ENCODE measurements at regions not wholly inside any gene's neighbourhood (a gene's known extent, or its start where the extent isn't known, plus 50 kb on each side); places are given as distances from the start of the nearest gene placed in this dataset.

GRCh38 chr1:95551201-95551600 lies 317.2 kb downstream of the RWDD3 start:
- Histone ChIP-seq H3K36me3 (ENCODE audit: insufficient read depth, low read length) (no peaks in the 10 kb centered on the region; the same call in 1 of the 2 replicates), H3K4me3 (no peak overlapping the region), H3K9ac (ENCODE audit: insufficient read length) (no peak overlapping the region), H3K9me3 (ENCODE audit: low read depth, low read length) (no peaks in the 10 kb centered on the region), H3K27ac (no peak overlapping the region)
- DNase-seq (ENCODE audit: low read depth, low spot score): no peak
- TF ChIP-seq FOXP2 (optimal IDR thresholded peaks at IDR 0.05; ENCODE audit: control extremely low read depth, extremely low read length, insufficient read depth): no peak
- no peak for TF ChIP-seq POLR2AphosphoS5 (IDR thresholded peaks at IDR 0.05; ENCODE audit: borderline replicate concordance, low read depth, low read length)
- no peak for TF ChIP-seq EZH2 (IDR thresholded peaks at IDR 0.05)

GRCh38 chr1:95553595-95553994 lies 319.6 kb downstream of the RWDD3 start:
- DNase-seq (ENCODE audit: low read depth, low spot score): no peak
- Histone ChIP-seq H3K4me3 (no peak overlapping the region), H3K36me3 (ENCODE audit: insufficient read depth, low read length) (no peaks in the 10 kb centered on the region; the same call in 1 of the 2 replicates), H3K9me3 (ENCODE audit: low read depth, low read length) (no peaks in the 10 kb centered on the region), H3K9ac (ENCODE audit: insufficient read length) (no peak overlapping the region), H3K27ac (no peak overlapping the region)
- TF ChIP-seq FOXP2 (optimal IDR thresholded peaks at IDR 0.05; ENCODE audit: control extremely low read depth, extremely low read length, insufficient read depth) (no peak), POLR2AphosphoS5 (IDR thresholded peaks at IDR 0.05; ENCODE audit: borderline replicate concordance, low read depth, low read length) (no peak), EZH2 (IDR thresholded peaks at IDR 0.05) (no peak)

- TF ChIP-seq FOXP2 (optimal IDR thresholded peaks at IDR 0.05; ENCODE audit: control extremely low read depth, extremely low read length, insufficient read depth) (no peak), EZH2 (IDR thresholded peaks at IDR 0.05) (no peak), POLR2AphosphoS5 (IDR thresholded peaks at IDR 0.05; ENCODE audit: borderline replicate concordance, low read depth, low read length) (no peak)
- Histone ChIP-seq H3K4me3 (no peak overlapping the region), H3K9me3 (ENCODE audit: low read depth, low read length) (no peaks in the 10 kb centered on the region), H3K36me3 (ENCODE audit: insufficient read depth, low read length) (no peaks in the 10 kb centered on the region; the same call in 1 of the 2 replicates), H3K9ac (ENCODE audit: insufficient read length) (no peak overlapping the region), H3K27ac (no peak overlapping the region)
- DNase-seq (ENCODE audit: low read depth, low spot score): no peak
Measured at GRCh38 chr1:95554408-95554807, 320.4 kb downstream of the RWDD3 start.

- Histone ChIP-seq H3K27ac (no peak overlapping the region), H3K4me3 (no peak overlapping the region), H3K9me3 (ENCODE audit: low read depth, low read length) (no peaks in the 10 kb centered on the region), H3K36me3 (ENCODE audit: insufficient read depth, low read length) (no peaks in the 10 kb centered on the region; the same call in 1 of the 2 replicates), H3K9ac (ENCODE audit: insufficient read length) (no peak overlapping the region)
- DNase-seq (ENCODE audit: low read depth, low spot score): no peak
- TF ChIP-seq FOXP2 (optimal IDR thresholded peaks at IDR 0.05; ENCODE audit: control extremely low read depth, extremely low read length, insufficient read depth): no peak
- no peak for TF ChIP-seq EZH2 (IDR thresholded peaks at IDR 0.05)
Measured at GRCh38 chr1:95558791-95559190, 324.8 kb downstream of the RWDD3 start.

GRCh38 chr1:95561346-95561745 lies 327.3 kb downstream of the RWDD3 start:
- TF ChIP-seq FOXP2 (optimal IDR thresholded peaks at IDR 0.05; ENCODE audit: control extremely low read depth, extremely low read length, insufficient read depth) (no peak), POLR2AphosphoS5 (IDR thresholded peaks at IDR 0.05; ENCODE audit: borderline replicate concordance, low read depth, low read length) (no peak), EZH2 (IDR thresholded peaks at IDR 0.05) (no peak)
- H3K4me3 ChIP-seq: no peak overlapping the region
- no peak overlapping the region for H3K27ac ChIP-seq
- no peak overlapping the region for H3K9ac ChIP-seq (ENCODE audit: insufficient read length)
- no peaks in the 10 kb centered on the region for H3K9me3 ChIP-seq (ENCODE audit: low read depth, low read length)
- H3K36me3 ChIP-seq (ENCODE audit: insufficient read depth, low read length): no peaks in the 10 kb centered on the region
- no peak for DNase-seq (ENCODE audit: low read depth, low spot score)

GRCh38 chr1:95562230-95562629 lies 328.2 kb downstream of the RWDD3 start:
- no peak for DNase-seq (ENCODE audit: low read depth, low spot score)
- H3K4me3 ChIP-seq: no peak overlapping the region
- no peaks in the 10 kb centered on the region for H3K9me3 ChIP-seq (ENCODE audit: low read depth, low read length)
- TF ChIP-seq EZH2 (IDR thresholded peaks at IDR 0.05): no peak
- no peak for TF ChIP-seq FOXP2 (optimal IDR thresholded peaks at IDR 0.05; ENCODE audit: control extremely low read depth, extremely low read length, insufficient read depth)
- no peak for TF ChIP-seq POLR2AphosphoS5 (IDR thresholded peaks at IDR 0.05; ENCODE audit: borderline replicate concordance, low read depth, low read length)
- no peak overlapping the region for H3K9ac ChIP-seq (ENCODE audit: insufficient read length)
- H3K27ac ChIP-seq: no peak overlapping the region
- no peaks in the 10 kb centered on the region for H3K36me3 ChIP-seq (ENCODE audit: insufficient read depth, low read length)

- Histone ChIP-seq H3K27ac (no peak overlapping the region), H3K9ac (ENCODE audit: insufficient read length) (no peak overlapping the region), H3K4me3 (no peak overlapping the region), H3K9me3 (ENCODE audit: low read depth, low read length) (no peaks in the 10 kb centered on the region), H3K36me3 (ENCODE audit: insufficient read depth, low read length) (no peaks in the 10 kb centered on the region)
- TF ChIP-seq POLR2AphosphoS5 (IDR thresholded peaks at IDR 0.05; ENCODE audit: borderline replicate concordance, low read depth, low read length): no peak
- TF ChIP-seq FOXP2 (optimal IDR thresholded peaks at IDR 0.05; ENCODE audit: control extremely low read depth, extremely low read length, insufficient read depth): no peak
- TF ChIP-seq EZH2 (IDR thresholded peaks at IDR 0.05): no peak
- DNase-seq (ENCODE audit: low read depth, low spot score): no peak
Measured at GRCh38 chr1:95572002-95572401, 338.0 kb downstream of the RWDD3 start.

- Histone ChIP-seq H3K36me3 (ENCODE audit: insufficient read depth, low read length) (no peaks in the 10 kb centered on the region), H3K4me3 (no peak overlapping the region), H3K9ac (ENCODE audit: insufficient read length) (no peak overlapping the region), H3K9me3 (ENCODE audit: low read depth, low read length) (no peaks in the 10 kb centered on the region), H3K27ac (no peak overlapping the region)
- DNase-seq (ENCODE audit: low read depth, low spot score): no peak
- TF ChIP-seq FOXP2 (optimal IDR thresholded peaks at IDR 0.05; ENCODE audit: control extremely low read depth, extremely low read length, insufficient read depth): no peak
- no peak for TF ChIP-seq POLR2AphosphoS5 (IDR thresholded peaks at IDR 0.05; ENCODE audit: borderline replicate concordance, low read depth, low read length)
- TF ChIP-seq EZH2 (IDR thresholded peaks at IDR 0.05): no peak
Measured at GRCh38 chr1:95572962-95573361, 339.0 kb downstream of the RWDD3 start.

- no peaks in the 10 kb centered on the region for H3K9me3 ChIP-seq (ENCODE audit: low read depth, low read length)
- no peak for TF ChIP-seq FOXP2 (optimal IDR thresholded peaks at IDR 0.05; ENCODE audit: control extremely low read depth, extremely low read length, insufficient read depth)
- TF ChIP-seq EZH2 (IDR thresholded peaks at IDR 0.05): no peak
- TF ChIP-seq POLR2AphosphoS5 (IDR thresholded peaks at IDR 0.05; ENCODE audit: borderline replicate concordance, low read depth, low read length): no peak
- DNase-seq (ENCODE audit: low read depth, low spot score): no peak
- no peak overlapping the region for H3K4me3 ChIP-seq
- H3K27ac ChIP-seq: no peak overlapping the region
- no peak overlapping the region for H3K9ac ChIP-seq (ENCODE audit: insufficient read length)
- H3K36me3 ChIP-seq (ENCODE audit: insufficient read depth, low read length): no peaks in the 10 kb centered on the region
Measured at GRCh38 chr1:95575291-95575690, 341.3 kb downstream of the RWDD3 start.

Data from SK-N-MC (cell line).